GM10266 (cell line): ENCODE measurements at regions not wholly inside any gene's neighbourhood (a gene's known extent, or its start where the extent isn't known, plus 50 kb on each side); places are given as distances from the start of the nearest gene placed in this dataset.

Experiments
- DNase-seq: peaks from one replicate; pipeline ENCODE4 v3.0.0; 2012; ENCODE audit errors: extremely low spot score
- TF ChIP-seq, protein P1 (sequence below): IDR thresholded peaks from 2 replicates; pipeline ENCODE4 v1.5.1; 2012; ENCODE audit warnings: mild to moderate bottlenecking, low read depth; ENCODE audit not compliant: control insufficient read depth, insufficient read depth; ENCODE audit errors: missing control alignments

DNA sequence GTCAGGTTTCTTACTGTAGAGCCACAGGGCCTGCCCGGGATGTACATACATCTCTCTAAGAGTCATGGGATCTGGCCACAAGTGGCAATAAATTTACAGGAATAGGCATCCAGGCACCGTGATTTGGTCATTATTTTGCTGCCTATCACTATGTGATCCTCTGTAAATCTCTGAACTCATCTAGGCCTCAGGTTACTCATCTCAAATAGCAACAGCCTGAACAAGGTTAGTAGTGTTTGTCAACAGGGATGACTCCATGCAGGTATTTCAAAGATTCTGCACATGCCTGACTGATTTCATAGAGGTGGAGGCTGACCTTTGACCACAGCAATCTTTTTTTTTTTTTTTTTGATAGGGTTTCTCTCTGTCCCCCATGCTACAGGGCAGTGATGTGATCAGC lies 88.8 kb upstream of the TBL1XR1 start:
- TF ChIP-seq, protein P1, sequence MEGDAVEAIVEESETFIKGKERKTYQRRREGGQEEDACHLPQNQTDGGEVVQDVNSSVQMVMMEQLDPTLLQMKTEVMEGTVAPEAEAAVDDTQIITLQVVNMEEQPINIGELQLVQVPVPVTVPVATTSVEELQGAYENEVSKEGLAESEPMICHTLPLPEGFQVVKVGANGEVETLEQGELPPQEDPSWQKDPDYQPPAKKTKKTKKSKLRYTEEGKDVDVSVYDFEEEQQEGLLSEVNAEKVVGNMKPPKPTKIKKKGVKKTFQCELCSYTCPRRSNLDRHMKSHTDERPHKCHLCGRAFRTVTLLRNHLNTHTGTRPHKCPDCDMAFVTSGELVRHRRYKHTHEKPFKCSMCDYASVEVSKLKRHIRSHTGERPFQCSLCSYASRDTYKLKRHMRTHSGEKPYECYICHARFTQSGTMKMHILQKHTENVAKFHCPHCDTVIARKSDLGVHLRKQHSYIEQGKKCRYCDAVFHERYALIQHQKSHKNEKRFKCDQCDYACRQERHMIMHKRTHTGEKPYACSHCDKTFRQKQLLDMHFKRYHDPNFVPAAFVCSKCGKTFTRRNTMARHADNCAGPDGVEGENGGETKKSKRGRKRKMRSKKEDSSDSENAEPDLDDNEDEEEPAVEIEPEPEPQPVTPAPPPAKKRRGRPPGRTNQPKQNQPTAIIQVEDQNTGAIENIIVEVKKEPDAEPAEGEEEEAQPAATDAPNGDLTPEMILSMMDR = no peak
- DNase-seq = no peak

DNA sequence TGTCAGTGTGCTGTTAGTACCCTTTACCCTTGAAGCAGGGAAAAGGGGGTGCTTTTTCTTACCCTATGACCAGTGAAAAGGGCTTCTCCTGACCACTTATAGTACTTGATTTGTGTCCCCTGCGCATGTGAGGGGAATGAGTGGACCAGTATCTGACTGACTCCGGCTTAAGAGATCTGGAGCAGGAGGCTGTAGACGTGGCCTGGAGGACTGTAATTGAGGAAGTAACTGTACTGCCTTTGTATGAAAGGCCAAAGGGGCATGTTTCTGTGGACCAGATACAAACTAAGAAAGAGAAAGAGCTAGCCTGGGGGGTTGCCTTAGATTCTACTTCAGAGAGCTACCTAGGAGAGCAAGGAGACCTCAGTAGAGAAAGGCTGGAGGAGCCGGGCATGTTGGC lies 89.9 kb upstream of the TBL1XR1 start:
- TF ChIP-seq, protein P1 = no peak
- DNase-seq = no peak

DNA sequence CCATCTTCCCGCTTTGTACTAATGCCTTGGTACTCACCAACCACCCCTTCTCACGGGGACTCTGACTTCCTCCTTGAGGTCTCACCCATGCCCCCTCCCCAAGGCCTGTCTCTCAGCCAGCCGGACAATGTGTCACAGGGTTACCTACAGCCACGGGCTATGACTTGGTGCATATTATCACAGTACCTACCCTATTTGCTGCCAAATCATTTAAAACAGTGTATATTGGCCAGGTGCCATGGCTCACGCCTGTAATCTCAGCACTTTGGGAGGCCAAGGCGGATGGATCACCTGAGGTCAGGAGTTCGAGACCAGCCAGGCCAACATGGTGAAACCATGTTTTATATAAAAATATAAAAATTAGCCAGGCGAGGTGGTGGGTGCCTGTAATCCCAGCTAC lies 93.4 kb upstream of the TBL1XR1 start:
- TF ChIP-seq, protein P1 = no peak
- DNase-seq = no peak

DNA sequence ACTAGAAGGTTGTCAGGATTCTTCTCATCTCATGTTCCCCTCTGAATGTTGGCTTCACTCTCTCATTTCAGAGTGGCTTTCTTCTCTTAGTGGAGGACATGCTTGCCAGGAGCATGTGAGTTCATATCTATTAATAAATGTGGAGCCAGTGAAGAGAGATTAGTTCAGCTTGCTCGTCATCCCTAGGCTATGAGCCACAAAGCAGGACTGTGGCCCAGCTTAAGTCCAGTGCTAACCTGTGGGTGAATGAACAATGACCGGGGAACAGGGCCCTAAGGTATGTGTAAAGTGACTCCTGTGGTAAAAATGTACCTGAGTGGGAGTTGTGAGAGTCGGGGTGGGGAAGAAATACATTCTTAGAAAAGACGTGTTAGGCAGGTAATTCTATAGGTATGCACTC lies 96.9 kb upstream of the TBL1XR1 start:
- no peak for DNase-seq
- TF ChIP-seq, protein P1 = no peak

DNA sequence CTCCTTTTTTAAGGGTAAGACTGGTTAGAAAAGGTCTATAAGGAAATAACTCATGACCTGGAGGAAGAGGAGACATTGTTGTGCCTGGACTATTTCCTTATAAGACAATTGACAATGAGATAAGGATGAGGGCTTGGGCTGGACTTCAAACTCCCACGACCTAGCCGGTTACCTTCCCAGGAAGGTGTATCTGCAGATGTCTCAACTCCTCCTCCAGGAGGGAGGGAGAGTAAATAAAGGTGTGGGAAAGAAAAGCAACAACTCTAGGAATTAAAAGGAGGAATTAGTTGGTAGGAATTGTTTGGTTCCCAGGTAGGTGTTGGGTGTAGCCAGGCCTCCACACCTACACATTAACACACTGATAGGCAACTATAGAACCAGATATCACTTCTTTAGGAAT lies 97.8 kb upstream of the TBL1XR1 start:
- TF ChIP-seq, protein P1 = no peak
- DNase-seq = no peak

DNA sequence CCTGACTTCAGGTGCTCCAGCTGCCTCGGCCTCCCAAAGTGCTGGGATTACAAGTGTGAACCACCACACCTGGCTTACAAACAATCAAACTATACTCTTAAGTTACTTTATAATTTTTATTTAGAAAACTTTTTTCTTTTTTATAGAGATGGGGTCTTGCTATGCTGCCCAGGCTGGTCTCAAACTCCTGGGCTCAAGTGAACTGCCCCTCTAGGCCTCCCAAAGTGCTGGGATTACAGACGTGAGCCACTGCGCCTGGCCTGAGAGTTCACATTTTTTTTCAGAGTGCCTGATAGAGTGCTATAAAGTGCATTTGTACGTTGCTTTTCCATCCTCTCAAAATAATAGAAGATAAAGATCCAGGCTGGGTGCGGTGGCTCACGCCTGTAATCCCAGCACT lies 102.0 kb upstream of the TBL1XR1 start:
- TF ChIP-seq, protein P1 = no peak
- DNase-seq = no peak

DNA sequence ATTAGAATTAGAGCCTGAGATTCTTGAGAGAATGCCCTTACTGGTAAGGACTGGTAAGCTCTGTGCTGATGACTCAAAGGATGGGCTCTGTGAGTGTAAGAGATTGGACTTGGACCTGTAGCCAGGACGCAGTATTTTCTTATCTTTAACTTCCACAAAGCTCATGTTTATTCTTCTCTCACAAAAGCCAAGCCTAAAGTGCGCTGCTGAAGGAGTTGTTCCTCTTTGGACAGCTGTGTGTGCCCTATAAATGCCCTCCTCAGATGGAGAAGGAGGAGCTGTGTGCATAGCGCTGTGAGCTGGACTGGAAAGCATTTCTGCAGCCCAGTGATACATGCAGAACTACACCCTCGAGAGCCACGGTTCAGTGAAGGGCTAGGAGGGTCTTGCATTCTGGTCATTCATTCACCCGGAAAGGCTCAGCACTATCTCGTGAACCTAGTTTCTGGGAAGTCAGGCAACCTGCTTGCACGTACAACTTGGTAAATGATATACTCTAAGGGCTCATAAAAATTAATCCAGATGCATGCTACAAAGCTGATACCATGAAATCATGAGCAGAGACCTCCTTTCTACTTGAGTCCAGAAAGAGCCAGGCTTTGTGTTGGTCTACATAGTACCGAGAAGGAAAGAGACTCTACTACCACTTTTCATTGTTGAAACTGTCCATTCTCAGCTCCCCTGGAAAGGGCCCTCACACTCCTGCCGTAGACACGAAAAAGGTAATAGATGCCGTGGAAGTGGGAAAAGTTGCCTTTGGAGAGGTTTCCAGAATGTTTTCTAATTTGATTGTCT lies 103.0 kb upstream of the TBL1XR1 start:
- DNase-seq = no peak
- TF ChIP-seq, protein P1 = no peak
